Suppressor macrophage treated with lipopolysaccharide for 1 hour (primary cell): ENCODE measurements at regions not wholly inside any gene's neighbourhood (a gene's known extent, or its start where the extent isn't known, plus 50 kb on each side); places are given as distances from the start of the nearest gene placed in this dataset.
A peak's percentile ranks its signal among the peaks of the same experiment; 100 is the strongest.

Experiments used
- DNase-seq, 3 donors: peaks; one replicate each; pipeline ENCODE4 v3.0.0-alpha.2; 2020 to 2022

DNA sequence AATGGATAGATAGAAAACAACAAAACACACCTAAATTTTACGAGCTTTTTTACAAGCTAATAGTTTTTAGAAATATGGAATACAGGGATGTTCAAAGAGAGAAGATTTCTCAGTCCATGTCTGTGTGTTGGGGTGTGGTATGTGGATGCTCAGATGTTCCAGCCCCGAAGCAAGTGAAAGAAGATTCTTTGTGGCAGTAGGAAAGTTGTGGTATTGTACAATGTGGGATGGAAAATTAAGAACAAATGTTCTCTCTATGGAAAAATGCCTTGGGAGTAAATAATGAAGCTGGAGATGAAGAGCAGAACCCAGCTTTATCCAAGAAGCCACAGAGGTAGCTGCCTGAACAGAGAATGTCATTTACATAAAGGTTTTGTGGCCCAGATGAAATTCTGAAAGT is 150.3 kb upstream of the PRKD1 start:
- no peak for DNase-seq

DNA sequence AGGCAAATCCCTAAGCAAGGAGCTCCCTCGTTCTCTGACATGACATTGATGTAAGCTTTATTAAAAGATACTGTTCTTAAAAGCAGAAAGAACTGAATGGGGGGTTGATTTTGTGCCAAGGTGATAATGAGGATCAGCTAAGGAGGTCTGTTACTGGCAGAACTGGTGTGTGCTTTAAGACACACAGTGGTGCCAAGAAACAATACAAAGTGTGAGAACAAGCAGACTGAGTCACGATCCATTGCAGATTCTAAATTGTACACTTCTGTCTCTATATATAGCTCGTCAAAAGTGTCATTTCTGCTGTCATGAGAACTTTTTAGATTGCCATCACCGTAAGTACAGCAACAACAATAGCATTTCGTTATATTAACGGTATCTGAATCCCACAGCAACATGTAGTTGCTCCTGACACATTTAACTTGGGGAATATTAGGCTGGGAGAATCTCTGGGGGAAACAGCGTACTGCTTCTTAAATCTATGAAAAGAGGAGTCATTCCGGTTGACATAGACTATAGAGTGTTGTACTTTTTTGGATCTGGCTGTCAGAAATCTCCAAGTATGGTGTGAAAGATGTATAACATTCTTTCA is 151.3 kb upstream of the PRKD1 start:
- DNase-seq = peak in 1 of 3 donors; percentile 0

DNA sequence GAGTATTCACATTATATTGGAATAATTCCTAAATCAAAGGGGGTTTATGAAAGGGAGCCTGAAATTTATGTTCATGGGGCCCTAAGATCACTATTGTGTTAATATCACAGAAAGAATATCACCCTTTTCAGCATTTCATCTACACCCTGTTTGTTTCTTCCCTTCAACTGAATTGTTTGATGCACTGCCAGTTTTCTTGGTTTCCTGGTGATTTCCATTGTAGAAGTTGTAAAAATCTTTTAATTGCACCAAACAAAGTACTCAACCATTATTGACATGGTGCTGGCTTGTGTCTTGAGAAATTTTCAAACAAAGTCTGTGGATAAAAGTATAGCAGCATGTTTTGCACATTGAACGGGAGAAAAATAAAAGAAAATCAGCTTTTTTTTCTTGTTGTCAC is 154.8 kb upstream of the PRKD1 start:
- peak in 1 of 3 donors; percentile 1 for DNase-seq

DNA sequence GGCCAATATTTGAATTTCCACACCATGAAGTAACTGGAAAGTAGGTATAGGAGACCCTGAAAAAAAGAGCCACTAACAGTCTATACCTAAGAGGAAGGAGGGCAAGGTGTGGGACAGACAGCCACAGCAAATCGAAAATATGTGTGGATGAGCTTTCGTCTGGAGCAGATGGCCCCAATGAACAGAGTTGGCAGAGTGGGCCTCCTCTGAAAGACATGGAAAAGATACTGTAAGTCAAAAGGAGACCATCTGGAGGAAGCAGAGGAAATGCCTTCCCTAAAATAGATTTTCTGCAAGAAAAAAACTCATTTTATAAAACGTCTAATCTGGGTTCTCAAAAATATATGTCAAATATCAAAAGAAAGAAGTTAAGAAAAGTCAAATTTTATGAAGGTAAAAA is 157.2 kb upstream of the PRKD1 start:
- no peak for DNase-seq

DNA sequence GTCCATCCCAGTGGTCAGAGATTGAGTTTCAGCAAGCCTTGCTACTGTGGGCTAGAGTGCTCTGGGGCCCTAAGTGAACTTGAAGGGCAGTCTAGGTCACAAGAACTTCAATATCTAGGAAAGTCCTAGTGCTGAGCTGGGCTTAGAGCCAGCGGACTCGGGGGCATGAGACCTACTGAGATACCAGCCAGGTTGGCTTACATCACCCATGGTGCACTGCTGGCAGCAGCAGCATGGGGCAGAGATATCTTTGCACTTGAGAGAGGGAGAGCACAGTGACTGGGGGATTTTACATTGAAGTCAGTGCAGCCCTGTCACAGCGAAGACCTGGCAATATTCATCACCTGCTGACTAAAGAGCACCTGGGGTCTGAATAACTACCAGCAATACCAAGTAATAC is 158.3 kb upstream of the PRKD1 start:
- peak in 1 of 3 donors; percentile 8 for DNase-seq

DNA sequence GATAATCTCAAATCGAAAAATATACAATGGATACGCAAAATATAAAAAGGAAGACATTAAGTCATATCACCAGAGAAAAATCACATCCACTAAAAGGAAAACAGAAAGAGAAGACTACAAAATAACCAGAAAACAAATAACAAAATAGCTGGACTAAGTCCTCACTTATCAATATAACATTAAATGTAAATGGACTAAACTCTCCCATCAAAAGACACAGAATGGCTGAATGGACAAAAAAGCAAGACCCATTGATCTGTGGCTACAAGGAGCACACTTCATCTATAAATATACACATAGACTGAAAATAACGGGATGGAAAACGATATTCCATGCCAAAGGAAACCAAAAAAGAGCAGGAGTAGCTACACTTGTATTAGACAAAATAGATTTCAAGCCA is 161.0 kb upstream of the PRKD1 start:
- no peak for DNase-seq

DNA sequence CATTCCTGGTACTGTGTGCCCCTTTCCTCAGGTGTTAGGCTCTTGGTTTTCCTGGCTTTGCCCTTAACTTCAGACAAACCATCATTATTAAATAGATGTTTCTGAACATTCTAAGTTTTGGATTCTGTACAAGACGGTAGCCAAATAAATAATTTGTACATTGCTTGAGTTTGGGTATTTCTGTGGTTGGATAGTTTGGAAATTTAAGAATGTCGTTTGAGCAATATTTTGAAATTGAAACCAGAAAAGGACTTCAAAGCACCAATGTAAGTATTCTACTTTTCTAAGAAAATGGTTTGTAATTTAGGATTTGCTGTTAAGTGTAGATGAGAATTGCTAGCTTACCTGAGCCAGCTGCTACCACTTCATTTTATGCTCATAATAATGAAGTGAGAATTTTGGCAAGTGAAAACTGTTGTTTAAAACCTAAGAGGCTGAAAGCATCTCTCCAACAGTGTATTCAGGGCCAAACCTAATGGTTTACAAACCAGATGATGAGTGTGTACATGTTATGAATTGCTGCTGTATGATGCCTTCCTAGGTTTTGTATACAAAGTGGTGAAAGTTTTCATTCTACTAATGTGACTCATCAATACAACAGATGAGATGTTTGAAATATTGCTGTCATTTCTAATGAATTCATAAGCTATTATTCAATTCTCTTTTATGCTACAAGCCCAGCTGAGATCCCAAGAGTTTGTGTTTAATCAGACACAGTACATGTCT is 181.5 kb upstream of the PRKD1 start:
- no peak for DNase-seq

DNA sequence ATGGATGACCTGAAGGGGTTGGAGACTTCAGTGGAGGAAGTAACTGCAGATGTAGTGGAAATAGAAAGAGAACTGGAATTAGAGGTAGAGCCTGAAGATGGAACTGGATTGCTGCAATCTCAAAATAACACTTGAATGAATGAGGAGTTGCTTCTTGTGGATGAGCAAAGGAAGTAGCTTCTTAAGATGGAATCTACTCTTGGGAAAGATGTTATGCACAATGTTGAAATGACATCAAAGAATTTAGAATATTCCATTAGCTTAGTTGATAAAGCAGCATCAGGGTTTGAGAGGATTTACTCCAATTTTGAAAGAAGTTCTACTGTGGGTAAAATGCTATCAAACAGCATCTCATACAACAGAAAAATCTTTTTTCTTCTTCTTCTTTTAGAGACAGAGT is 186.4 kb upstream of the PRKD1 start:
- DNase-seq = no peak

DNA sequence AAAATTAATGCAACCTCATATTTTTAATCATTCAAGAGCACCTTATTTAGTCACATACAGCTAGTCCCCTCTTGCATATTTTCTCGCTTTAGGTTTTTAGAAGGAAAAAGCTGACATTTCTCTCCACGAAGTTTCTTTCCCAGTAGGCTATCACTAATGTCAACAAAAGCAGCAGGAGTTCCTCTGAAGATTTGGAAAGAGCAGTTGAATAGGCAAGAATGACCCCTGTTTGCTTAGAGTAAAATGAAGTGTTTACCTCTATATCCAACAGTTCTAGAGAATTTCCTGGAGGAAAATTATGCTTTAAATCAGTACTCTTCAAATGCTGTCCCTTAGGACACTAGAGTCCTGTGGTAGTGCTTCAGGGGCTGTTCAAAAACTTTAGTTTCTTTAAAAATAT is 188.1 kb upstream of the PRKD1 start:
- DNase-seq = no peak

DNA sequence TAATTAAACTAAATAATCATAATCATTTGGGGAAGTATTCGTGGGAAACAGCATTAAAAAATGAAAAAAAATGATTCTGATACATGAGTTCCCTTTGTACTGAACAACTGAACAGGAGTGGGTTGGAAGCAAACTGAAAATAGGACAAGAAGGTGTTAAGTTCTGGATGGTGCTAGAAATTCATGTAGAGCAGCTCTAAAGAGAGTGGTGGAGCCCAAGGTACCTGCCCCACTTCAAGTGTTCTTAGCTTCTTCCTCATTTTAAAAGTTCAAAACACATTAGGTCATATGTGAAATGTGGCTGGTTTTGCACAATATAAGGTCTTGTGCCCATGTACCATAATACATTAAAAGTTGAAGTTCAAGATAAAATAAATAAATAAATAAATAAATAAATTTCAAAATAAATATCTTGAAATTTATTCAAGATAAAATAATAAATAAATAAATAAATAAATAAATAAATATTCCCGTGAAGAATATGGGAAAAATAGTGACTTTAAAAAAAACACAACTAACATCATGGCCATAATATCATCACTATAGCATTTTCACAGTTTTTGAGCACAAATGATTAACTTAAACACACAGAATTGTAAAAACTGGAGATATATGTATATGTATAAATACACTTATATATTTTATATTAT is 191.5 kb upstream of the PRKD1 start:
- DNase-seq = no peak

DNA sequence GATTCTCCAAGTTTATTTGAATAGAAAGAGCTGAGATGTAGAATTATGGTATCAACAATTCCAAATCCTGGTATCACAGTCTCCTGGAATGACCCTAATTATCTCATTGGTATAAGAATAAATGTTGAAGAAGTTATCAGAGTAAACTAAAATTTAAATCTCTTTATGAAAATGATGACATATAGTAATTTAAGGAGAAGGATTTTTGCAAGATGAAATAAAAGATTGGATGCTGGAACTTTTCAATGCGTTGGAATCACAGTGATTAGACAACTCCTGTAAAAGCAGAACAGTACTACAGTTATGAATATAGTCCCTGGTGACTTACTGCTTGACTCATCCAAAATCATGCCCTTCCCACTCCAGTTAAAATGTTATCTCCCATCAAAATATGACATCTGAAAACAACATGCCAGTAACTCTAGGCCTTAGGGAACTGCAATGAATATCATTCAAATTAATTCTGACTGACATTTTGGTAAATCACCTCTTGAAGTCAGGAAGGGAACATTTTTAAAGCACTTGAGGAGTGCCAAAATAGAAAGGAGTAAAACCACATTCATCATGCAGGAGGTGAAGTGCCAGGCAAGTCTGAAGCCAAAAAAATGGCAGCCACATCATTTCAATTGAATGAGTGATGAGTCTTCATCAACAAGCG is 197.8 kb upstream of the PRKD1 start:
- no peak for DNase-seq

DNA sequence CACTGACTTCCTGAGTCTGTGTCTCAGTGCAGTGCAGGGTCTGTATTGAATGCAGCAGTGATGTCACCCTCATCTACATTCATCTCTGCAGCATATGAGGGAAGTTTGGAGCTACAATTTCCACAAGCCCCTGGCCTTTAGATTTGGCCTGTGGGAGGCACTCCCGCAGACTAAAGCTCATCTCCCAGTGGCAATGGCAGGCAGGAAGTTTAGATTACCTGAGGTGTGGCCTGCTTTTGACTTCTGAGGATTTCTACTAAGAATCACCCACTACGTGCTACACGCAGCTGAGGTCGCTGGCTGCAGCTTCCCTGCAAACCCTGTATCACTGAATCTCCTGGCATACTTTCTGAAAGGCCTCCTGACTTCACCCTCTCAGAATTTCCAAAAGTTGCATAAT is 202.2 kb upstream of the PRKD1 start:
- no peak for DNase-seq

DNA sequence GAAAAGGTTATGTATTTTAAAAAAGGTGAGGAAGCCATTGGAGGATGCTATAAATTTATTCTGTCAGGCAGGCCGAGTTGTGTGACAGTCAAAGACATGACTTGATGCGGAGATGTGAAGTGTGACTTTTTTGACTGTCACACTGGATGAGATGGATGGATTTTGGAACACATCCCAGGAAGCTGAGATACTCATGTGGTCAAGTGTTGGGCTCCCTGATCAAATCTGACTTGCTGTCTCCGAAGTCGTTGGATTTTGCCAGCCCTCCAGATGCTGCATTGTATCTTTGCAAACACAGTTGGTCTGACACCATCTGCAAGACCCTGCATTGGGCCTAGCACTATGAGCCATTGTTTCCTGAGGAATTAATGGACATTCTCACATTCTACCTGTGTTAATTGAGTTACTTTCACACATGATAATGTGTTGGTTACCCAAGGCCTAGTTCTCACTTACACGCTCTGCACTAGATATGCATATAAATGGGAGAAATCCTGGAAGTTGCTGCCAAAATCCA is 204.0 kb upstream of the PRKD1 start:
- DNase-seq = no peak

DNA sequence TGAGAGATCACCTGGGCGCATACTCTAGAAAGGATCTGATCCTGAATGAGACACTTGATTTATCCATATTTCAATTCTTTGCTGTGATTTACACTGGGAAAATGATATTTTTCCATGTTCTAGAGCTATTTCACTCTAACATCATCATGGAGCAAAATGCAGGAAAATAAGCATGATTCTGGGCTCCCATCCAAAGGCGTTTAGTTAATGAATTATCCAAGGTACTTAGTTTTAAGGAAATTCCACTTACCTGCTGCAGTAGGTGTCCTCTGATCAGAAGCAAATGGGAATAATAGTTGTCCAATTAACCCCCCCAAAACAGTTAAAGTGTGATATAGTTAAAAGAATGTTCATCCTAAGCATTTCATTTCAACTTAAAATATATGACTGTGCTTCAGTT is 204.5 kb upstream of the PRKD1 start:
- DNase-seq = no peak

DNA sequence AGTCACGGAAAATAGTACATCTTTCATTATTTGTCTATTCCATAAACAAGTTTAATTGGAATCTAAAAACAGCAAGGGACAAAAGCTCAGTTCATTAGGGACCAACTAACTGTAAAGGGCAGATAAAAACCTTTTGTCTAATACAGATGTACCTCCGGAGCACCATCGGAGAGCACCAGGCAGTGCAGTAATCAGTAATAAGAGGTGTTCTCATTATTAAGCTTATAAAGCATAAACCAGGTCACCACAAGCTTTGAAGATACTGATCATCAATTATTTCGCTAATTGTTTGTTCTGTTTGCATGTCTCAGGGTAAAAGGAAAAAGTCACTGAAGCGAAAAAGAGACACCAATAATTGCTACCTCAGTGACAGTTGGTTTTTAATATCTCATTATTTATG is 207.3 kb upstream of the PRKD1 start:
- DNase-seq = no peak

DNA sequence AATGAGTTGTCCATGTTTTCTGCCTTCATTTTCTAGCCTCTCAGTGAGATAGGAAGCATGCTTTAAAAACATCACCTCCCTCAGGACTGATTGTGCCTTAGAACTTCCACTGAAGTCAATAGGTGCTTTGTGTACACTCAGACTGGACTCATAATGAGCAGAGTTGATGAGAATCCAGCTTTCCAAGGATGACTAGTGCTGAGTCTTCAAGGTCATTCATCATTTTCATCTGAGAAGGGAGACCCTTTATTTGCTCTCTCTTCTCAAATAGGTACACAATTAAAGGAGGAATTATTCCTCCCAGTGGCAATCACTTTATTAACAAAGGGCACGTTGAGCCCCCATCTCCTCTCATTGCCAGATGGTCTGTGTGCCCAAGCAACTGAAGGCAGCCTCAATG is 210.9 kb upstream of the PRKD1 start:
- no peak for DNase-seq

DNA sequence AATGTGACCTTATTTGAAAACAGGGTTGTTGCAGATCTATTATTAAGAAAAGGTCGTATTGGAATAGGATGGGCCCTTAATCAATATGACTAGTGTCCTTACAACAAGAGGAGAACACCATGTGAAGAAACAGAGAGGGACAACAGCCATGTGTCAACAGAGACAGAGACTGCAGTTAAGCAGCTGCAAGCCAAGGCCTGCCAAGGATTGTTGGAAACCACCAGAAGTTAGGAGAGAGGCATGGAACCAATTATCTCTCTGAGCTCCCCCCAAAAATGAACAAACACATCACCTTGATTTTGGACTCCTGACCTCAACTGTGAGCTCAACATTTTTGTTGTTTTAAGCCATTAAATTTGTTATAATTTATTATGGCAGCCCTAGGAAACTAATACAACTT is 214.6 kb upstream of the PRKD1 start:
- no peak for DNase-seq

DNA sequence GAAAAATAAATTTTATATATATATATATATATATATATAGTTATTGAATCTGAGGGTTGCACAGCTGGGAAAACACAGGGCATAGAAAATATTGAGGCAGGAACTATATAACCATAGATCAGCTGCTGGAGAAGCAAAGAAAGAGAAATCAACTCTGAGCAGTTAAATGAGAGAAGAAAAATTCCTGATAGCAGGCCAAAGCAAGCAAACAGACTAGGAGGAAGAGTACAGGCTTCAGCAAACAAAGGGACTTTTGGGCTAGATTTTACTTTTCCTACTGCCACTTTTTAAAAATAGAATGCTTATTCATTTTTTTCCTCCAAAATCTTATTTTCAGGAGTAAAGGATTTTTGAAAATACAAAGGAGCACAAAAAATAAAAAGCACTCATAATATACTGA is 216.0 kb upstream of the PRKD1 start:
- no peak for DNase-seq

DNA sequence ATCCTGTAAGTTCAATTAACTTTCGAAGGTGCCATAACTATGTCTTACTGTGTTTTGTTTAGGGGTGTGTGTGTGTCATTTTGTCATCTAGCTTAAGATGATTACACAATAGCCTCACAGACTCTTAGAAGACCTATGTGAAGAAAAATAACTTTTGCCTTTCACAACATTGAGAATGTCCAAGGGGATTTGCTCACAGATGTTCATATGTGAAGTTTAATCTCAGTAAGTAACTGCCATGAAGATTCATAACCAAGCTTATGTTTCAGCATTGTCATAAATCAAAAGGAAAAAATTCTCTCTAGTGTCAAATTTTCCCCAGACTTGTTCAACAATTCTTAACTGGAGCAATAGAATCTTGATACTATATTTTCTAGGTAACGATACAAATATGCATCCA is 226.1 kb upstream of the PRKD1 start:
- no peak for DNase-seq

DNA sequence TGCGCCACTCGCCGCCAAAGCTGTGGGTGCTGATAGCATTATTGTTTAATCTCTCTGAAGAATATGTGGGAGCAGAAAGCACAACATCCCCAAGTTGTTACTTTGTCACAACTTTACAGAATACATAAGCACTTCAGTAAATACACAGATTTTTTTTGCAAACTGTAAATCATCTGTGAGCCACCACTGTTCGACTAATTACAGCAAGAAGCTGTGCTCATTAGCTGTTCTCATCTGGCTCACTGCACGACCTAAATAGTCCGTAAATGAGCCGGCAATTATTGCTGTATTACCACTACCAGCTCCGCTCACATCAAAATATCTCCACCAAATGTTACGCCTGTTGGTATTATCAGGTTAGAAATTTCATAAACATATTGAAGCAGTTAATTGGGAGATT is 228.9 kb upstream of the PRKD1 start:
- no peak for DNase-seq

DNA sequence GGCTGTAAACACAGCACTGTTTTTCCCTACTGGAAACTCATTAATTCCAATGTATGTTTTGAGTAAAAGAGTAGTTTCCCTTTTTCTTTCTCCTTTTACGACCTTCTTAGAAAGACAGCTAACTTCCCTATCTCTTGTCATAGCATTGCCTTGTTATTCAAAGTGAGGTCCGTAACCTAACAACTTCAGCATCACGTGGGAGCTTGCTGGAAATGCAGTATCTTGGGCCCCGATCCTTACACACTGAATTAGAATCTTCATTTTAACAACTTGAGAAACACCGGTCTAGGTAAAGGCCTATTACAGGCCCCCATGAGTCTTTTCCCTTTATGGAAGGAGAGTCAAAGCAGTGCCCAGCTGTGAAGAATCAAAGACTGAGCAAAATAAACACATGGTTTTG is 230.7 kb upstream of the PRKD1 start:
- DNase-seq = no peak

DNA sequence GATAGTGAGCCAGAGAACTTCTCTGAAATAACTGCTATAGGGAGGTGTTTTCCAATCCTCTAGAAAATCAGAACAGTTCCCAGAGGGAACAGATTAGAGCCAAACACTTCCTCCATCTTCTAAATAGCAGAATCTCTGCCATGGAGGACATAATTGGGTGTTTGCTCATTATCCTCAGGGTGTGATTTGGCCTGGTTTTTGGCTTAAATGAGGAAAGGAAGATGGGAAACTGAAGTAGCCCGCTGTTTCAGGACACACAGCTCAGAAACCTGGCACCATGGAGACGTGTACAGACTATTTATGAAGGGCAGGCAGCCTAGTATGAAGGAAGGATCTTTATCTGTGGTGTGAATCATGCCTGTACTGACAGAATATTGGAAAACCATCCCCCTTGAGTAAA is 231.7 kb upstream of the PRKD1 start:
- DNase-seq = no peak

DNA sequence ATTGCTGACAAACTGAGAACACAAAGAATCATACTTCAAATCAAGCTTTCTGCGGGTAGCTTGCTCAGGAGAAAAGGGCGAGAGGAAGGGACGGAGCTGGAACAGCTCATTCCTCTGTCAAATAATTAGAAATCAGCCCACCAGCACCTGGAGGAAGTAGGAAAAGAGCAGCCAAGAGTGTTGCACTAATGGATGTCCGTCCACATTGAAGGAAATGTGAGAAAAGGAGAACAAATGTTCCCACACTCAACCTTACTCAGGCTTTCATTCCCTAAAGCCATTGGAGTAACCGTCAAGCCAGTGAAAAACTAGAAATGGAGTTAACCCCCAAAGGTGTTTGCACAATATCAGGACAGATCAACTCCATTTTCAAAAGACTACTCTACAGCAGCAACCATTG is 233.0 kb upstream of the PRKD1 start:
- no peak for DNase-seq

DNA sequence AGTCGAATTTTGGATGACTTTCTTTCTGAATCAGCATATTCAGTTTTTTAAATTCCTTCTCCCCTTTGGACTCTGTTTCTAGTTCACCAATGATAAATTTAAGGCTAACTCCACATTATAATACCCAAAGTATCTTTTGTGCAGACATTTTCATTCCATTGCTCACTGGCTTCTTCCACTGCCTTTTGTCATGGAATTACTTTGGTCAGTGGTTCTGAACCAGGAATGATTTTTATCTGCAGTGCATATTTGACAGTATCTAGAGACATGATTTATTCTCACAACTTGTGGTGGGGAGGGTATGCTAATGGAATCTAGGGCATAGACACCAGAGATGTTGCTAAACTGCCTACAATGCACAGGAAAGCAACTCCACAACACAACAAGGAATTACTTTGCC is 234.4 kb upstream of the PRKD1 start:
- no peak for DNase-seq
